HG03442 (cell line): ENCODE measurements at regions not wholly inside any gene's neighbourhood (a gene's known extent, or its start where the extent isn't known, plus 50 kb on each side); places are given as distances from the start of the nearest gene placed in this dataset.

Experiments
- ATAC-seq: cut with Tn5 transposase; IDR thresholded peaks from one replicate; pipeline ENCODE4 v1.9.1; 2021; ENCODE audit warnings: mild to moderate bottlenecking, moderate library complexity; ENCODE audit not compliant: unreplicated experiment

DNA sequence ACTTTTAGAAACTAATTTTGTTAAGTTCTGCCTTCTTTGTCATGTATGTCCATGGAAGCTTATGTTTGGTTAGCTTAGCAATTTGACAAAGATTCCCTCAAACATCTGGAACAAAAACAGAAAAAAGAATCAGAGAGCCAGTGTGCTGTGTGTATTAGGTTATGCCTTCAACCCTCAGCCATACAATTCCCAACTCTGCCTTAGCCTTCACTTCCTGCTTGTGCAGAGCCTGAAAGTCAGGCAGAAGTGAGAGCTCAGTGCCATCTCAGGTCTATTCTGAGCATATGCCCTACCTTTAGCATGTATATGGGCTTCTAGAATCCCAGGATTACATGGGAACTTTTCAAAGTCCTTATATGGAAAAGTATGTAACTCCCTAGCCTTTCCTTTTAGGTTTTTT lies 58.2 kb upstream of the STOX2 start:
- no peak for ATAC-seq

DNA sequence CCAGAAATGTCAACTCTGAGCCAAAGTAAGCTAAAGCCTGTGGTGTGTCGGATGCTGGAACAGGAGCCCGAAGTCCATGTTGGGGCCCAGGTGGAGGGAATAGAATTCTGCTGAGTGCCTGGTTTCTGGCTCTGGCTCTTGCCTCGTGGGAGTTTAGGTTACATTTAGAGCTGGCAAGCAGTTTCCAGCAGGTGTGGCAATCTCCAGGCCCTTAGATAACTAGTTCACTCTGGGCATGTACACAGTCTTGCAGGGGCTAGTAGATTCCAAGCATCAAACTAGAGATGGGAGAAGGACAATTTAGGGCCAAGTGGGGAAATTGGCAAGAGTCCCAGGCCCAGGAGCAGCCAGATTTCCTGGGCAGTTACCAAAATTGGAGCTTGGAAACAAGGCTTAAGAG lies 56.3 kb upstream of the STOX2 start:
- no peak for ATAC-seq

DNA sequence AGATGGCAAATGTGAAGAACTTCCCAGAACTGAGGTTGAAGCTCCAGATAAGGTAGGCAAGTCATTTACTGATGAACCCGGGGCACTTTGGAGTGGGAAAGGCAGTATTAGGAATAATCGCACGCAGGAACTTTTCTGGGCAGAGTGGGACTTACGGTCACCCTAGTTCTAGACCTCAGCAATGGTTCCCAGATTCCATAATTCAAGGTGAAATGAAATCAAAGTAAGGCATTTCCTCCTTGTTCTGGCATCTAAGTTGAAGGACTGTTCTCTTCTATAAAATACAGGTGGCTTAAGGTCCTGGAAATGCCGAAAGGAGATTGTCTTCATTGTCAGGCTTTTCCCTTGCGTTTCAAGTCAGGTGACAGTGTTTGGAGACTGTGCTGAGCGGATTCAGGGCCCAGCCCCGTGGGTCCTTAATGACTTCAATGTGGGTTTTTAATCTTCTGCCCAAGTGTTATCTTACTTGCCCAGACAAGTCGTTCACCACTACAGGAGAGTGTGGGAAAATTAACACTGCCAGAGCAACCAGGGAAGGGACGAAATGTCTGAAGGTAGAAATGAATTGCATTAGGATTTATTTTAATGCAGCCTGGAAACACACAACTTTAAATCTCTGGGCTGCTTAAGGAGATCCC lies 52.1 kb upstream of the STOX2 start:
- ATAC-seq = no peak

DNA sequence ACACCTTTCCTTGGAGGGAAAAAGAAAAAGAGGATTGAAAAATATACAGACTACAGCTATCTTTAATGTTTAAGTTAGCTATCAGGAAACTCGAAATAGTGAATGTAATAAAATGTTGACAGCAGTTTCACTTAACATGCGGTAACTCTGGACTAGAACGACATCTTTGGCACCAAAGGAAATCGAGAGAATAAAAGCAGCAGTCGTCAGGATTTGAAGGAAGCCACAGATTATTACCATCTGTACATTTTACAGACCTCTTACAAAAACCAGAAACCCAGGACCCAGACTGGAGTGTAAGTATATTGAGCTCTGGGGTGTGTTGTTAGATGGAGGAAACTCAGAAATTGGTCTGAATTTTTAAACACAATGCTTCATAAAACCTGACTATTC lies 51.6 kb upstream of the STOX2 start:
- no peak for ATAC-seq
